CD4-positive, CD25-positive, alpha-beta regulatory T cell (primary cell): ENCODE measurements at regions not wholly inside any gene's neighbourhood (a gene's known extent, or its start where the extent isn't known, plus 50 kb on each side); places are given as distances from the start of the nearest gene placed in this dataset.

Experiments used
- ATAC-seq, 2 donors: fragments of 150-1000 bp; cut with Tn5 transposase; one replicate each; pipeline ENCODE4 v1.10.0; 2021; ENCODE audit warnings: low read depth in 2 of 2, moderate number of reproducible peaks in 2 of 2, moderate library complexity in 1 of 2
- DNase-seq, 3 donors: peaks; one replicate each; pipeline versions ENCODE4 v3.0.0 to v3.0.0-alpha.2; 2012 to 2022; ENCODE audit warnings: mixed read lengths in 1 of 3
- H3K27ac ChIP-seq: one replicate; pipeline ENCODE4 v1.7.0; 2013; ENCODE audit warnings: mild to moderate bottlenecking, low read length; ENCODE audit not compliant: insufficient read depth, poor library complexity, severe bottlenecking
- H3K27me3 ChIP-seq: one replicate; pipeline ENCODE4 v1.7.0; 2013; ENCODE audit warnings: low read length; ENCODE audit not compliant: control insufficient read depth, insufficient read depth
- H3K36me3 ChIP-seq: one replicate; pipeline ENCODE4 v1.7.0; 2013; ENCODE audit warnings: mild to moderate bottlenecking, low read length, moderate library complexity; ENCODE audit not compliant: control insufficient read depth, insufficient read depth
- H3K4me1 ChIP-seq: 2 replicates; pipeline ENCODE4 v1.7.0; 2013; ENCODE audit warnings: mild to moderate bottlenecking, low read length; ENCODE audit not compliant: insufficient read depth, control insufficient read depth, poor library complexity, severe bottlenecking
- H3K4me3 ChIP-seq: one replicate; pipeline ENCODE4 v1.7.0; 2013; ENCODE audit warnings: low read depth, mild to moderate bottlenecking, low read length, moderate library complexity
- H3K9me3 ChIP-seq, 2 experiments: 1 replicate in 1 of 2; 2 replicates in 1 of 2; pipeline ENCODE4 v1.7.0; 2013; ENCODE audit warnings: low read length in 2 of 2, mild to moderate bottlenecking in 1 of 2, moderate library complexity in 1 of 2; ENCODE audit not compliant: control insufficient read depth in 2 of 2
- H3K27ac Mint-ChIP-seq, 3 donors: one replicate each; pipeline ENCODE4 v1.8.0; 2020 to 2022; ENCODE audit warnings: mild to moderate bottlenecking in 3 of 3, mixed read lengths in 3 of 3, moderate library complexity in 2 of 3
- H3K27me3 Mint-ChIP-seq: one replicate; pipeline ENCODE4 v1.8.0; 2022; ENCODE audit warnings: mild to moderate bottlenecking, mixed read lengths
- H3K36me3 Mint-ChIP-seq: one replicate; pipeline ENCODE4 v1.8.0; 2020; ENCODE audit warnings: mixed read lengths
- H3K4me1 Mint-ChIP-seq, 4 donors: one replicate each; pipeline ENCODE4 v1.8.0; 2020 to 2022; ENCODE audit warnings: mixed read lengths in 4 of 4, mild to moderate bottlenecking in 1 of 4
- H3K4me3 Mint-ChIP-seq, 4 donors: one replicate each; pipeline ENCODE4 v1.8.0; 2020 to 2022; ENCODE audit warnings: mild to moderate bottlenecking in 4 of 4, mixed read lengths in 4 of 4, moderate library complexity in 3 of 4
- H3K9me3 Mint-ChIP-seq, 7 donors: one replicate each; pipeline ENCODE4 v1.8.0; 2020 to 2022; ENCODE audit warnings: mixed read lengths in 7 of 7, mild to moderate bottlenecking in 3 of 7, moderate library complexity in 2 of 7

- H3K27ac Mint-ChIP-seq: no peak overlapping the region
- no peaks in the 10 kb centered on the region for H3K27me3 ChIP-seq
Measured at GRCh38 chr1:56415720-56416119, 163.6 kb downstream of the PLPP3 start.

DNA sequence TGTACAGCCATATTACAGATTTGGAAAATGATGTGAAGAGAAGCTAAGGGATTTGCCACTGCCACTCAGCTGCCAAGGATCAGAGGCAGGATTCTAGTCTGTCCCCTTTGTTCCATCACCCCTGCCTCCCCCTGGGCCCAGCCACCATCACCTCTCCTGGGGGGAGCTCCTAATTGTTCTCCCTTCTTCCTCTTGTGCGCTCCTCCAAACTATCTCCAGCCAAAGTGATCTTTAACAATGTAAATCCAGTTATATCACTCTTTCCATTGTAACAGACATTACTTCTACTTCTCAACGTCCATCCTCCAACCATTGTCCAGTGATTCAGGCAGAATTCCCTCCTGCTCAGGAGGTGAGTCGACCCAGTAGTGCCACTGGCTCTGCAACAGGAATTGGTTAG, 164.1 kb downstream of the PLPP3 start:
- H3K4me3 ChIP-seq: no peak overlapping the region
- Mint-ChIP-seq H3K36me3 (no peaks in the 10 kb centered on the region), H3K27me3 (no peaks in the 10 kb centered on the region), H3K27ac (no peak overlapping the region), H3K9me3 (peaks cover 0 to 3% (median 0%) of the 10 kb centered on the region in 7 donors), H3K4me1 (no peaks in the 10 kb centered on the region), H3K4me3 (no peak overlapping the region)
- ATAC-seq (no peak), DNase-seq (no peak)
- no peaks in the 10 kb centered on the region for H3K4me1 ChIP-seq
- no peaks in the 10 kb centered on the region for H3K27me3 ChIP-seq
- no peak overlapping the region for H3K27ac ChIP-seq
- no peaks in the 10 kb centered on the region for H3K9me3 ChIP-seq
- no peaks in the 10 kb centered on the region for H3K36me3 ChIP-seq

More at GRCh38 chr1:56415720-56416119, 163.6 kb downstream of the PLPP3 start:
- Mint-ChIP-seq H3K9me3 (peaks cover 0 to 3% (median 0%) of the 10 kb centered on the region in 7 donors), H3K4me1 (no peaks in the 10 kb centered on the region), H3K27me3 (no peaks in the 10 kb centered on the region), H3K36me3 (no peaks in the 10 kb centered on the region), H3K4me3 (no peak overlapping the region)
- H3K4me1 ChIP-seq: no peaks in the 10 kb centered on the region
- no peak for DNase-seq
- H3K4me3 ChIP-seq: no peak overlapping the region
- H3K36me3 ChIP-seq: no peaks in the 10 kb centered on the region
- no peak for ATAC-seq
- no peak overlapping the region for H3K27ac ChIP-seq
- H3K9me3 ChIP-seq: no peaks in the 10 kb centered on the region

DNA sequence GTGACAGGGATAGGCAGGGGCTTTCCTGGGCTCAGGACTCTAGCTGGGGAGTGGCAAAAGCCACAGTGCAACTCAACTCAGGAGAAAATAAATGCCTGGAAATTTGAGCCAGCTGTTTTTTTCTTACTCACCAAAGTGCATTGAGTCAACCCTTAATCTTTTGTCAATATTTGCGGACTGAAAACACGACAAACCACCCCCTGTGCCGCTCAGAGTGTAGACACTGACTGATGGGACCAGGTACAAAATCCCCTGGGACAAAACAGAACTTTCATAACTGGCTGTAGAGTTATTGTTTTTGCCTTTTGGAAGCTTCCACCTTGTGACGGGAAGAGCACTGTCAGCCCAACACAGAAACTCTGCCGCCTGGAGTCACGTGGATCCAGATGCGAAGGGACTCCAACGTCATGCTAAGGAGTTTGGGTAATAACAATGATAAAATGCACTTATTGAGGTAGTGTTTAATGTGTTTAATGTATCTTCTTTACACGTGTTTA, 164.6 kb downstream of the PLPP3 start:
- Histone ChIP-seq H3K27ac (no peak overlapping the region), H3K4me1 (no peaks in the 10 kb centered on the region)
- no peak for ATAC-seq

DNA sequence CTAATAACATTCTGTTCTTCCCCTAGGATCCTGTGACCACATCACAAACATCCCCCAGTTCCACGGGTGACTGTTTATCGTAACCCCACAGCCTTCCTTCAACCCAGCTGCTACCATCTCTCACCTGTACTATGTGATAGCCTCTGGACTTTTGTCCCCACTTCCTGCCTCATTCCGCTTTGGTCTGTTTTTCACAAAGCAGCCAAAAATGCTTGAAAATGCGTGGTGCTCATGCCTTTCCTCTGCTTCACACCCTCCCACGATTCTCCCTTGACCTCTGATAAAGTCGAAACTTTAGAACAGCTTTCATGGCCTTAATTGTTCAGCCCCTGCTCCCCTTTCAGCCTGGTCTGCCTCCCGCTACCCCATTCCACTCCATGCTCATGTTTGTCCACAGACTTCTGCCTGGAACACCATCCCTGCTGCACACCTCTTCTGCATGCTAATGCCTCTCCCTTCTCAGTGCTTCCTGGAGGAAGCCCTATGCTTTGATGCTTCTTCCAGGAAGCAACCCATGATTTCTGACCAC, 165.6 kb downstream of the PLPP3 start:
- H3K27ac ChIP-seq: no peak overlapping the region
- H3K27ac Mint-ChIP-seq: peak overlapping the region in 1 of 3 donors; percentile 26
- H3K36me3 ChIP-seq: no peaks in the 10 kb centered on the region
- H3K9me3 ChIP-seq: no peaks in the 10 kb centered on the region
- H3K36me3 Mint-ChIP-seq: no peaks in the 10 kb centered on the region
- DNase-seq: no peak
- ATAC-seq: no peak
- H3K4me3 ChIP-seq: no peak overlapping the region
- H3K9me3 Mint-ChIP-seq: peaks cover 0 to 2% (median 0%) of the 10 kb centered on the region in 7 donors
- H3K4me3 Mint-ChIP-seq: no peak overlapping the region
- no peaks in the 10 kb centered on the region for H3K27me3 ChIP-seq
- no peaks in the 10 kb centered on the region for H3K4me1 Mint-ChIP-seq
- H3K4me1 ChIP-seq: no peaks in the 10 kb centered on the region
- no peaks in the 10 kb centered on the region for H3K27me3 Mint-ChIP-seq

More for the DNA sequence above, 164.6 kb downstream of the PLPP3 start:
- Histone ChIP-seq H3K4me3 (no peak overlapping the region), H3K9me3 (no peaks in the 10 kb centered on the region), H3K36me3 (no peaks in the 10 kb centered on the region), H3K27me3 (no peaks in the 10 kb centered on the region)
- Mint-ChIP-seq H3K36me3 (no peaks in the 10 kb centered on the region), H3K27ac (no peak overlapping the region), H3K9me3 (peaks cover 0 to 3% (median 0%) of the 10 kb centered on the region in 7 donors), H3K27me3 (no peaks in the 10 kb centered on the region), H3K4me1 (no peaks in the 10 kb centered on the region), H3K4me3 (no peak overlapping the region)
- DNase-seq: no peak

GRCh38 chr1:56411484-56412180, 167.7 kb downstream of the PLPP3 start:
- H3K27me3 Mint-ChIP-seq: no peaks in the 10 kb centered on the region
- no peak for ATAC-seq
- no peaks in the 10 kb centered on the region for H3K4me1 ChIP-seq
- no peaks in the 10 kb centered on the region for H3K36me3 ChIP-seq
- H3K27ac ChIP-seq: no peak overlapping the region
- H3K9me3 Mint-ChIP-seq: peaks cover 0 to 3% (median 0%) of the 10 kb centered on the region in 7 donors
- H3K36me3 Mint-ChIP-seq: no peaks in the 10 kb centered on the region
- H3K27me3 ChIP-seq: no peaks in the 10 kb centered on the region
- H3K4me3 Mint-ChIP-seq: no peak overlapping the region
- DNase-seq: no peak
- H3K27ac Mint-ChIP-seq: peak overlapping the region in 1 of 3 donors; percentile 15
- no peaks in the 10 kb centered on the region for H3K4me1 Mint-ChIP-seq
- no peaks in the 10 kb centered on the region for H3K9me3 ChIP-seq
- no peak overlapping the region for H3K4me3 ChIP-seq

DNA sequence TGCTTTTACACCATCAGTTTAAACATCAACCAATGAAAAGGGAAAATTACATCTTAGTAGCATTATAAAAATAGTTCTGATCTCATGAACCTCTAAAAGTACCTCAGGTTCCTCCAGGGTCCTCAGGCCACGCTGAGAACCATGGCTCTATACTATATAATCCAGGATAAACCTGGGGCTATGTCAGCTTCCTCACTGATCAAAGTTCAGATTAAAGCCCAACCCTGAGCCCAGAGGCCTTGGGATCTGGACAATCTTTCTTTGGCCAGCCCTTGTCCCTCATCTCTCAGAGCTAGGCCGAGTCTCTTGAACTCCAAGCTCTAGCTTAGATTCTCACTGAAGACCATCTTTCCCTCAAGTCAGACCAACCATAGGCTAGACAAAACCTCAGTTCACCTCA, 168.3 kb downstream of the PLPP3 start:
- Mint-ChIP-seq H3K36me3 (no peaks in the 10 kb centered on the region), H3K4me1 (no peaks in the 10 kb centered on the region), H3K27ac (no peak overlapping the region), H3K4me3 (no peak overlapping the region), H3K9me3 (peaks cover 0 to 3% (median 0%) of the 10 kb centered on the region in 7 donors), H3K27me3 (no peaks in the 10 kb centered on the region)
- Histone ChIP-seq H3K4me3 (no peak overlapping the region), H3K36me3 (no peaks in the 10 kb centered on the region), H3K4me1 (no peaks in the 10 kb centered on the region), H3K27me3 (no peaks in the 10 kb centered on the region), H3K27ac (no peak overlapping the region), H3K9me3 (no peaks in the 10 kb centered on the region)
- no peak for DNase-seq
- no peak for ATAC-seq

- Histone ChIP-seq H3K36me3 (no peaks in the 10 kb centered on the region), H3K4me1 (no peaks in the 10 kb centered on the region), H3K27me3 (no peaks in the 10 kb centered on the region), H3K9me3 (no peaks in the 10 kb centered on the region), H3K27ac (no peak overlapping the region), H3K4me3 (no peak overlapping the region)
- Mint-ChIP-seq H3K27me3 (no peaks in the 10 kb centered on the region), H3K9me3 (peaks cover 0 to 3% (median 1%) of the 10 kb centered on the region in 7 donors), H3K4me1 (no peaks in the 10 kb centered on the region), H3K27ac (no peak overlapping the region), H3K4me3 (no peak overlapping the region), H3K36me3 (no peaks in the 10 kb centered on the region)
- no peak for DNase-seq
- ATAC-seq: no peak
Measured at GRCh38 chr1:56410405-56410804, 169.0 kb downstream of the PLPP3 start.
